ENCODE measurements at regions not wholly inside any gene's neighbourhood (a gene's known extent, or its start where the extent isn't known, plus 50 kb on each side); places are given as distances from the start of the nearest gene placed in this dataset.
A peak's percentile ranks its signal among the peaks of the same experiment; 100 is the strongest.

DNA sequence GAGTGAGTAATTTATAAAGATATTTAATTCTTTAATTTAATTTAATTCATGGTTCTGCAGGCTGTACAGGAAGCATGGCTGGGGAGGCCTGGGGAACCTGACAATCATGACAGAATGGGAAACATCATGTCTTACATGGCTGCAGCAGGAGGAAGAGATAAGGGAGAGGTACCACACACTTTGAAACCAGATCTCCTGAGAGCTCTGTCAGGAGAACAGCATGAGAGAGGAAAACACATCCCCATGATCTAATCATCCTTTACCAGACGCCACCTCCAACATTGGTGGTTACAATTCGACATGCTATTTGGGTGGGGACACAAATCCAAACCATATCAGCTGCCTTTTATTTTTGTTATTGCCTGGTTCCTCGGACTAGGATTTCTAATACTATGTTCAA, 928.6 kb downstream of the TMEM121 start:
- DNase-seq = no peak
- intact Hi-C loops (cut with micrococcal nuclease) = loop anchor here (10.0 kb wide), 1 partner anchor 130 kb away; no protein-coding TSS in a partner anchor
- H3K36me3 ChIP-seq (replicated peaks in 1 of 2; ENCODE audit: control extremely low read depth in 1 of 2, control insufficient read depth in 1 of 2, extremely low read depth in 1 of 2, insufficient read depth in 2 of 2, low read length in 1 of 2) = no peaks in the 10 kb centered on the region
- ChIA-PET CTCF (interaction anchor here (1.2 to 1.6 kb wide), 2 partner anchors 18 to 84 kb away, joined by 3 read pairs; no protein-coding TSS in a partner anchor), POLR2A (no interaction called here)
- no peak overlapping the region for H3K4me3 ChIP-seq (ENCODE audit: control extremely low read depth in 1 of 5, extremely low read depth in 1 of 5, insufficient read depth in 1 of 5, low read depth in 2 of 5, low read length in 4 of 5)
- no peak overlapping the region for H3K9ac ChIP-seq (ENCODE audit: low read length)
- H3K9me3 ChIP-seq (ENCODE audit: control extremely low read depth in 1 of 3, control insufficient read depth in 2 of 3, insufficient read depth in 1 of 3, low read length in 2 of 3) = no peaks in the 10 kb centered on the region
- no peak overlapping the region for H3K4me3 Mint-ChIP-seq
- TF ChIP-seq, protein P1, sequence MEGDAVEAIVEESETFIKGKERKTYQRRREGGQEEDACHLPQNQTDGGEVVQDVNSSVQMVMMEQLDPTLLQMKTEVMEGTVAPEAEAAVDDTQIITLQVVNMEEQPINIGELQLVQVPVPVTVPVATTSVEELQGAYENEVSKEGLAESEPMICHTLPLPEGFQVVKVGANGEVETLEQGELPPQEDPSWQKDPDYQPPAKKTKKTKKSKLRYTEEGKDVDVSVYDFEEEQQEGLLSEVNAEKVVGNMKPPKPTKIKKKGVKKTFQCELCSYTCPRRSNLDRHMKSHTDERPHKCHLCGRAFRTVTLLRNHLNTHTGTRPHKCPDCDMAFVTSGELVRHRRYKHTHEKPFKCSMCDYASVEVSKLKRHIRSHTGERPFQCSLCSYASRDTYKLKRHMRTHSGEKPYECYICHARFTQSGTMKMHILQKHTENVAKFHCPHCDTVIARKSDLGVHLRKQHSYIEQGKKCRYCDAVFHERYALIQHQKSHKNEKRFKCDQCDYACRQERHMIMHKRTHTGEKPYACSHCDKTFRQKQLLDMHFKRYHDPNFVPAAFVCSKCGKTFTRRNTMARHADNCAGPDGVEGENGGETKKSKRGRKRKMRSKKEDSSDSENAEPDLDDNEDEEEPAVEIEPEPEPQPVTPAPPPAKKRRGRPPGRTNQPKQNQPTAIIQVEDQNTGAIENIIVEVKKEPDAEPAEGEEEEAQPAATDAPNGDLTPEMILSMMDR (IDR thresholded peaks at IDR 0.05) = no peak
- TF ChIP-seq EZH2 (IDR thresholded peaks at IDR 0.05; ENCODE audit: borderline replicate concordance, insufficient read depth, low read depth, low read length, poor library complexity, severe bottlenecking) = no peak
- WGBS (ENCODE audit: insufficient coverage) = no CpG with 5 or more reads among the region's 3 CpGs
- no peaks in the 10 kb centered on the region for H4K20me1 ChIP-seq (ENCODE audit: control insufficient read depth, insufficient read depth, low read length, poor library complexity, severe bottlenecking)
- H3K27me3 ChIP-seq (replicated peaks in 1 of 4; ENCODE audit: control extremely low read depth in 1 of 4, control insufficient read depth in 3 of 4, insufficient read depth in 4 of 4, low read length in 3 of 4) = no peaks in the 10 kb centered on the region
- H3K27me3 Mint-ChIP-seq = peaks cover 29% of the 10 kb centered on the region
- H3K4me1 Mint-ChIP-seq = peaks cover 11% of the 10 kb centered on the region
- no peak overlapping the region for H3K27ac ChIP-seq (ENCODE audit: low read length in 2 of 2)
- no peaks in the 10 kb centered on the region for H3K4me1 ChIP-seq (ENCODE audit: control insufficient read depth in 2 of 2, insufficient read depth in 2 of 2, low read length in 2 of 2)
- no peak overlapping the region for H2AFZ ChIP-seq (ENCODE audit: insufficient read depth, low read depth, low read length, poor library complexity, severe bottlenecking)
- H3K79me2 ChIP-seq (ENCODE audit: control insufficient read depth, insufficient read depth, low read length) = no peaks in the 10 kb centered on the region
- no peak overlapping the region for H3K4me2 ChIP-seq (replicated peaks; ENCODE audit: low read depth, low read length, poor library complexity, severe bottlenecking)
- no peak overlapping the region for H3K27ac Mint-ChIP-seq
- H3K9me3 Mint-ChIP-seq (ENCODE audit: insufficient read depth) = no peaks in the 10 kb centered on the region
- no peak for ATAC-seq (ENCODE audit: low read depth)

DNA sequence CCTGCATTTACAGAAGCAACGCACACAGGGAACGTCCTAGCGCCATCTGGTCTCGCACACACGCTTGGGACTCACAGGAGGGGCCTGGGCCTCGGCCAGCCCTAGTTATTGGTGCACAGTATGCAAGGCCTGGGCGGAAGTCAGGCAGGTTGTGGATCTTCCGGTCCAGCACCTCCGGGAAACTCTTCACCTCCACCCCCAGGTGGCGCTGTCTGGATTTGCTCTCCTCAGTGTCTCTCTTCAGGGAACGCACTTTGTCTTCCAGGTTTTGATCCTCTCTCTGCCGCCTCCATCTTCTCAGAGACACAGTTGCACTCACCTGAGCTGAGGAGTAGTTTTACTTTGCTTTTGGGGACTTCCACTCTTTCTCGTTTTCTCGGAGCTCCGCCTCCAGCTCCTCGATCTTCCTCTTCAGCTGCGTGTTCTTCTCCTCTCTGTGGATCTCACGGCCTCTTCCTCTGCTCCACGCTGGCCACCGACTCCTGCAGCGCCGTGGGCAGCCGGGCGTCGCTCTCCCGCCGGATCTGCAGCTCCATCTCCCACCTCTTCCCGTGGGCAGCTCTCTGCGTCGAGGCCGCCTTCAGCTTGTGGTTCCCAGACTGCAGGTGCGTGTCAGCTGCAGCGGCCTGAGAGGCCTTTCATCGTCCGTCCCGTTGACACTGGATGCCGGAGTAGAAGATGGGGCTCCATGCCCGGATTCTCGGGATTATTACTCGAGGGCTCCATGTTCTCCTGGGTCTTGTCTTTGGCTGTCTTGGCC, 933.8 kb downstream of the TMEM121 start:
- Histone ChIP-seq H3K79me2 (ENCODE audit: control insufficient read depth, insufficient read depth, low read length) (no peaks in the 10 kb centered on the region), H3K36me3 (replicated peaks in 1 of 2; ENCODE audit: control extremely low read depth in 1 of 2, control insufficient read depth in 1 of 2, extremely low read depth in 1 of 2, insufficient read depth in 2 of 2, low read length in 1 of 2) (no peaks in the 10 kb centered on the region), H3K27ac (ENCODE audit: low read length in 2 of 2) (no peak overlapping the region), H3K9me3 (ENCODE audit: control extremely low read depth in 1 of 3, control insufficient read depth in 2 of 3, insufficient read depth in 1 of 3, low read length in 2 of 3) (no peaks in the 10 kb centered on the region), H3K27me3 (replicated peaks in 1 of 4; ENCODE audit: control extremely low read depth in 1 of 4, control insufficient read depth in 3 of 4, insufficient read depth in 4 of 4, low read length in 3 of 4) (no peaks in the 10 kb centered on the region), H2AFZ (ENCODE audit: insufficient read depth, low read depth, low read length, poor library complexity, severe bottlenecking) (no peak overlapping the region), H3K4me2 (replicated peaks; ENCODE audit: low read depth, low read length, poor library complexity, severe bottlenecking) (no peak overlapping the region), H4K20me1 (ENCODE audit: control insufficient read depth, insufficient read depth, low read length, poor library complexity, severe bottlenecking) (no peaks in the 10 kb centered on the region), H3K9ac (ENCODE audit: low read length) (no peak overlapping the region), H3K4me3 (ENCODE audit: control extremely low read depth in 1 of 5, extremely low read depth in 1 of 5, insufficient read depth in 1 of 5, low read depth in 2 of 5, low read length in 4 of 5) (no peak overlapping the region), H3K4me1 (ENCODE audit: control insufficient read depth in 2 of 2, insufficient read depth in 2 of 2, low read length in 2 of 2) (no peaks in the 10 kb centered on the region)
- TF ChIP-seq EZH2 (IDR thresholded peaks at IDR 0.05; ENCODE audit: borderline replicate concordance, insufficient read depth, low read depth, low read length, poor library complexity, severe bottlenecking) = no peak
- TF ChIP-seq, protein P1 (IDR thresholded peaks at IDR 0.05) = peak; percentile 77
- WGBS (ENCODE audit: insufficient coverage) = 95% methylated on average over 33 of the region's 40 CpGs
- intact Hi-C loops (cut with micrococcal nuclease) = loop anchor here (1.0 to 10.0 kb wide), 2 partner anchors 58 to 125 kb away; no protein-coding TSS in a partner anchor
- ATAC-seq (ENCODE audit: low read depth) (peak; percentile 49), DNase-seq (peak; percentile 47)
- ChIA-PET POLR2A (no interaction called here), CTCF (interaction anchor here (0.8 to 1.3 kb wide), 7 partner anchors 9 to 104 kb away, joined by 3 to 7 read pairs (median 4); no protein-coding TSS in a partner anchor)
- Mint-ChIP-seq H3K4me3 (no peak overlapping the region), H3K27ac (no peak overlapping the region), H3K9me3 (ENCODE audit: insufficient read depth) (no peaks in the 10 kb centered on the region), H3K4me1 (peaks cover 11% of the 10 kb centered on the region), H3K27me3 (peaks cover 10% of the 10 kb centered on the region)
